Activated CD4-positive, alpha-beta T cell treated with anti-CD3 and anti-CD28 coated beads, Interleukin-2, amount 50 U/mL, for 24 hours (primary cell): ENCODE measurements at regions not wholly inside any gene's neighbourhood (a gene's known extent, or its start where the extent isn't known, plus 50 kb on each side); places are given as distances from the start of the nearest gene placed in this dataset.

Experiments
- DNase-seq, 2 donors: peaks; one replicate each; pipeline ENCODE4 v3.0.0-alpha.2; 2020; ENCODE audit warnings: low read depth in 1 of 2, low spot score in 1 of 2

DNA sequence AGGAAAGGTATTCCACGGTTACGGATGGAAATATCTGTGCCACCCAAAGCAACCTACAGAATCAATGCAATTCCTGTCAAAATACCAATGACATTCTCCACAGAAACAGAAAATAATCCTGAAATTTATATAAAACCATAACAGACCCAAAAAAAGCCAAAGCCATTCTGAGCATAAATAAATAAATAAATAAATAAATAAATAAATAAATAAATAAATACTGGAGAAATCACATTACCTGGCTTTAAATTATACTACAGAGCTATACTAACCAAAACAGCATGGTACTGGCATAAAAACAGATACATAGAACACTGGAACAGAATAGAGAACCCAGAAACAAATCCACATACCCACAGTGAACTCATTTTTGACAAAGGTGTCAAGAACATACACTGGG lies 191.9 kb upstream of the DUSP10 start:
- DNase-seq = no peak

DNA sequence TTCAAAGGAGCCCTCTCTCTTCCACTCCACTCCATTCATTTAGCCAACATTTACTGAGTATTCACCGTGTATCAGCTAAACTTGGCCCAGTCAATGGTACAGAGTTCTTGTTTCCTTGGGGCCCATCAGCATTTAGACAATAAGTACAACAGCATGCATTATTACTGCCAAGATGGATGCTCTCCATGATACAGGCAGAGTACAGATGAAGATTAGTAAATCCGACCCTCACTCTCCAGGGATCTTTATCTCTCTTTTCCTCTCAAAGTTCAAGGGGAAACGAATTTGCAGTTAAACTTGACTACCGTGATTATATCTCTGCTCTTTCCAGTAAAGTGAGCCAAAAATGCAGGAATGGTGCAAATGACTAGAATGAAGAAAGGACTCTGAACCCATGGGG lies 184.6 kb upstream of the DUSP10 start:
- DNase-seq = no peak

DNA sequence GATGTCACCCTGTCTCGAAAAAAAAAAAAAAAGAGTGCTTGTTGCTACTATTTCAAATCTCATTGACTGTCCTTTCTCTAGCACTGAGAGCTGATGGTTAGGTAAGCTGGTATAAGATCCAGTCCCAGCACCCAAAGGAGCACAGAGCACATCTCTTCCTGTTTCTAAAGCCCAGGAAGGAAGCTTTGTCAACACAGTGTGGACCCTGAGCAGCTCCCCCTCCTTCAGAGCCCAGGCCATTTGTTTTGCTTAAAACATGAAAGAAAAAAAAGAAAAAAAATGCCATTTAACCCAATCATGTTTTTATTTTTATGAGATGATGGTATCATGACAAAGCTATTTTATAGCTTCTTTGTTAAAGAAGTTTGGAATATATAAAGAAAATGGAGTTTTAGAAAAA lies 184.1 kb upstream of the DUSP10 start:
- DNase-seq = no peak

DNA sequence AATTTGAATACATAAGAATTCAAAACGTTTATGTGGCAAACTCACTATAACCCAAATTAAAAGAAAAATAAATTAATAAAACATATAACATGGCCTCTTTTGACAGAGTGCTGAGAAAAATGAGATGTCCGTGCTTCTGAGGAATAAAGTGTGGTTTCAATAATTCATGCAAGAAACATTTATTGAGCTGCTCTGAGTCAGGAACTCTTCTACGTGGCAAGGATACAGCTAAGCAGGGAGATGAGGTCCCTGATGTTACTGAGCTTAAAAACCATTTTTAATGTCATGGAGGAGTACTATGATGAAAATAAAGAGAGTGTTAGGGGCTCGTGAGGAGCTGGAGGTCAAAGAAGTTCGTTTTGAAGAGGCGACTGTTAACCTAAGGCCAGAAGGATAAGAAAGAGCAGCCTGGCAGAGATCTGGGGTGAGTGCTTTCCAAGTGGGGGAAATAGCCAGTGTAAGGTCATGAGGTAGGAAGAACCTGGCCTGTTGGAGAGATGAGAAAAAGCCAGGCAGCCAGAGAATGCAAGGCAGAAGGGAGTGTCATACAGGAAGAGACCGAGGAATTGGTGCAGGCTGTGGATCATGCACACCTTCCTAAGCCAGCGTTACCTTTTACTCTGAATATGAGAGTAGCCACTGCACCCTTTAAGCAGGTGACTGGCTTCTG lies 182.2 kb upstream of the DUSP10 start:
- no peak for DNase-seq

DNA sequence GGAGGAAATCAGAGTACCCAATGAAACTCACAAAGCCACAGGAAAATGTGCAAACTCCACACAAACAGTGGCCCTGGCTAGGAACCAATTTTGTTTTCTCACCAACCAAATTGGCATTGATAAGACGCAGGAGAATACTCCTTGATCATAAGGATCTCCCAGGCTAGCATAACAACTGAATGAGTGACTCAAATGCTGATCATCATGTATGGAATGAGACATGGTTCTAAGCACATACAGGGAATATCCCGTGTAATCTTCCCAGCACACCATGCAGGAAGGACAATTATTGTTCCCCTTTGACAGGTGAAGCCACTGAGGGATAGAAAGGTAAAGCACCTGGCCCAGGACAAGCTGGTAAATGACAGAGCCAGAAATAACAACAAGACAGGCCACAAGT lies 180.0 kb upstream of the DUSP10 start:
- DNase-seq = no peak

DNA sequence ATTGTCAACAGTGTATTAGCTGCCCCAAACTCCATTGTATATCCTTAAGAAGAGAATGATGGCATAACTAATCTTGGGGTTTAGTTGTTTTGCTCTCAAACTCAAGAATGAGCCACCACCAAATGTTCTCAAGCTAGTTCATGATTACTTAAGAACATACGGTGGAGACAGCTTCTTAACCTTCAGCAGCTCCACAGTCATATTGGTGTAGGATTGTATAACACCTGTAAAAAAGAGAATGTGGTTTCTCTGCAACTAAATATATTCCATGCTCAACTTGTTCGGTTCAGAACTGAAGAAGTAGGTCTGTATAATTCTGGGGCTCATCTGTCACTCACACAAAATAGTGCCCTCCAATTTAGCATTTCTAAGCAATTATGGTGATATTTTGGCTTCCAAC lies 177.9 kb upstream of the DUSP10 start:
- DNase-seq = no peak

DNA sequence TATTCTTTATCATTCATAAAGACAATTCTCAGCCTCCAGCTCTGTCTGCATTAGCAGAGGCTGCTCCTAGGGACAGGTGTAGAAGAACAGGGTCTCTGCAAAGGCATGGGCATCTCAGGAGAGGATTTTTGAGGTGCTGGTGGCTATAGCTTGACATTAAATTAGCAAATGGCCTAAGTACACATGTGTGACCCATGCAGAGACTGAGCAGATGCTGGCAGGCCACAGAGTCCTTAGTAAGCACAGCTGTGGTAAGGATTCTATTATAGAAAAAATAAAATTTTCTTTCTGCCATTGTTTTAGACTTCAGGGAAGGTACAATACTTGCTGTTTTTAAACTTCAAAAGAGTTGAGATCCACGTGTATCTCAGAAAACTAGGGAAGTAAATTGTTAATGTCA lies 177.5 kb upstream of the DUSP10 start:
- DNase-seq = no peak

DNA sequence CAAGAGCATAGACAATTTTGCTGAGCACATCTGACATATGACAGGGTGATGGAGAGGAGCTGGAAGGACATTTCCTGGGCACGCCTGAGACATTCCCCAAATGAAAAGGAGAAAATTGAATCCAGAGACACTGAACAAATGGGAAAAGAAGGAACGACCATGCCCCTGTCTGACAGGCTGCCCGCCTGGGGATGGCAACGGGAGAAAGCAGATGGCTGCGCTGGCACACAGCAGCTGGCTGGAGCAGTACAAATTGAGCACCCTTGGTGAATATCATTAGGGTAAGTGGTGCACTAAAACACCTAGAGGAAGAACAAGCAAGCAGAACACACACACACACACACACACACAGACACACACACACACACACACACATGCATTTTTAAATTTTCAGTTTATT lies 174.3 kb upstream of the DUSP10 start:
- no peak for DNase-seq

DNA sequence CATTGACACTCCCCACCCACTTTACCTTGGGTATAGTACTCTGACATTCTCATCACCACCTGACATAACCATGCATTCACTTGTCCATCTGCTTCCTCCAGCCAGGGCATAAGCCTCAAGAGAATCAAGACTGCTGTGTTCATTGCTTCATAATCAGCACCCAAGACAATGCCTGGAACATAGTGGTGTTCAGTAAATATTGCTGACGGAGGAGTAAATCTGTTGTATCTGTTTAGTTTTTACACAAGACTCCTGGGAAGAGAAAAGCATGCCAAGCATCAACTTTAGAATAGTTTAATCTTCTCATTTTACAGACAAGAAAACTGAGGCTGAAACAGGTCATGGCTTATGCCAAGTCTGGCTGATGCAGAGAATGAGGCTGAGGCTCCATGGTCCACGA lies 173.9 kb upstream of the DUSP10 start:
- no peak for DNase-seq

DNA sequence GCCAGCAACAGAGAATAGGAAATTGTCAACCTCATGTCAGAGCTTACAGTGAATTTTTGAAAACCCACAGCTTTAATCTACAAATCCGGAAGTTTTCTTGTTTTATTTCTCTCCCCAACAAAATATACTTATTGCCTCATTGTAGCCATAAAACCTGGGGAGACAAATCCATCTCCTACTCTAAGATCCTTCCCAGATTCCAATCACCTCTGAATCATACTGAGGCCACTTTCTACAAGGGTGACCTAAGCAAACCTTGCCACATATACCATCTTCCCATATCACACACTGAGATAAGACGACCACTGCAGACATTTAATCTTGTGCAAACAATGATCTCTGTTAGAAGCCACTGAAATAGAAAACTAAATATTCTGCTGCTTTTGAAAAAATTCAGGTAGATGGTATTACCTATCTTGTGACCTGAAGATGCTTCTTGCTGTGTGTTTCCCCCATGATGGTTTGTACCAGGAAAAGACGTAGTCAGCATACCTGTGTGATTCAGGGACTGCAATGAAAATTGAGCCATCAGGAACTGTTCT lies 171.5 kb upstream of the DUSP10 start:
- DNase-seq = no peak

DNA sequence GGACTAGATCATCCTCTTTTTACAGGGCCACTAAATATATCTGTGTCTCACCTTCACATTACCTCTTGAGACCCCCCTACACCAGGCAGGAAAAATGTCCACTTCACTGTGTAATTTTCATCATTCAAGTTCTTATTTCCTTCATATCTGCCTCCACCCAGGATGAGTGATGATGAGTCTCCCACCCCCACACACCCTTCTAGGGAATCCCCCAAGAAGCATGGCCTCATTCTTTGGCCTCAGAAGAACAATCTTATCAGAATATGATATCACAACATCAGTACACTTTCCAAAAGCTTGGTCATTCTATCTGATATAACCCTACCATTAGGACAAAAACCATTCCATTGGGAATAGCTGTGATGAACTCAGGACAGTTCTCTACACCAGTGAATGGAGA lies 170.3 kb upstream of the DUSP10 start:
- DNase-seq = no peak

DNA sequence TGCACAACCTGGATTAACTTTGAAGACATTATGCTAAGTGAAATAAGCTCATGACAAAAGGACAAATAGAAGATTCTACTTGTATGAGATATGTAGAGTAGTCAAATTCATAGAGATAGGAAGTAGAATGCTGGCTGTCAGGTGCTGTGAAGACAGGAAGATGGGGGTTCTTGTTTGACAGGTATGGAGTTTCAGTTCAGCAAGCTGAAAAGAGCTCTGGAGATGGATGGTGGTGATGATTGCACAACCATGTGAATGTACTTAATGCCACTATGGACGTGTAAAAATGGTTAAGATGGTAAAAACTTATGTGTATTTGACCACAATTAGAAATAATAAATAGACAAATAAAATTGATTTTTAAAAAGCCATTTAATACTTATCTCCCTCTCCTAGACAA lies 169.8 kb upstream of the DUSP10 start:
- no peak for DNase-seq

DNA sequence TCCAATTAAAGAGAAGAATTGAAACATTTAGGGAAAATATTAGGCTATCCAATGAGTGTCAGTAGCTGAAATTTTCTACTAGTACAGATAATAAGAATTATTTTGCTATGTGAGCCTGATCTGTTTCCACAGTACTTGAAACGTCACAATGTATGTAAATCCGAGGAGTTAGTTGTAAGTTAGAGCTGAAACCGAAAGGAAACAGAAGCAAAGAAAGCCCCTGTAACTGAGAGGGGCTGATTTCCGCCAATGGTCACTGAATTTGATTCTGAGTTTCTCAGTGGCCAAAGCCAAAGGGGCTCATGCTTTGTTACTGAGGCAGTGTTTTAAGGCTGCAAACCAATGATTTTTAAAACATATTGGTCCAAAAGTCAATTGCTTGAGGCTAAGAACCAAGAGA lies 168.3 kb upstream of the DUSP10 start:
- DNase-seq = no peak

DNA sequence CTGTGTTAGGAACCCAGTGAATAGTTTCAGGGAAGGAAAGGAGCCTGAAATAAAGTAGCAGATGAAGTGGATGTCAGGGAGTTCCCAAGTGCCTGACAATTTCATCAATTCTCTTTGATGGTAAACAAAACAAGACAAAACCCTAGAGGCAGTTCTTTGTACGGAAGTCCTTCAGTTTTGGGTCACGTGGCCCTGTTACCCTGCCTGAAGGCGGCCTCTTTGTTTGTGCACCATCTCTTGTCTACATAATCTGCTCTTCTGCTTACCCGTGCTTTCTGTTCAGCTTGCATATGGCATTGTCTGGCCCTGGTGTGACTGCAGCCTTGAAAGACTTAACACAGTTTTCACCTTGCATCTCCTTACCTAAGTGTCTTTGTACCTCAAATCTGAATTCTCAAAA lies 166.7 kb upstream of the DUSP10 start:
- no peak for DNase-seq

DNA sequence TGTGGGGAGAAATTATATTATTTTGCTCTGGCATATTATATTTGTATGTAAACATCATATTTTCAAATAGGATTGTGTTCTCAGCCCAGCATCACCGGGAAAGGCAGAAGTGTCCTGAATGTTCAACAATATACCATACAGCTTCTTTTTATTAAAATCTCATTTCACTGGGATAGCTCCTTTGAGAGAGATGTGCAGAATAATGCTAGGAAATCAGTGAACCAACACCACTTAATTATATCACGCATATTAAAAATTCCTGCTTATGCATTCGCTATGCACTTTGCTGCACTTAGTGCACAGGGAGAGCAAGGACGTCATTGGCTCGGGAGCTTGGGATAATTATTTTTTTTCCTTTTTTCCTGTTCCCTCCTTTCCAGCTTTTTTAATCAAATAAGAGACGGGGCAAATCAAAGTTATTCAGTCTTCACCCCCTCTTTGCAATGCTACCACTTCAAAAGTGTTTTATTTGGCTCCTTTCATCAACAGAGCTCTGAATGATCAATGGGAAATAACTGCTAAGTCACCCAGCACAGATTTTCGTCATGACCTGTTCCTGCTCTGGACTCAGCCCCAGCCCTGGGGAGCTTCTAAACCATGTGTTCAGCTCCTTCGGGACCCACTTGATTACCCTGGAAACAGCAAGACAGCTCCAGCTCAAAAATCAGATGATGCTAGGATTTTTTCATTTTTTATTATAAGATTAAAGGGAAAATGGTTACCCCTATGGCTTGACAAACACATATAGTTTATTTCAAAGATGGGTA lies 165.5 kb upstream of the DUSP10 start:
- DNase-seq = no peak

DNA sequence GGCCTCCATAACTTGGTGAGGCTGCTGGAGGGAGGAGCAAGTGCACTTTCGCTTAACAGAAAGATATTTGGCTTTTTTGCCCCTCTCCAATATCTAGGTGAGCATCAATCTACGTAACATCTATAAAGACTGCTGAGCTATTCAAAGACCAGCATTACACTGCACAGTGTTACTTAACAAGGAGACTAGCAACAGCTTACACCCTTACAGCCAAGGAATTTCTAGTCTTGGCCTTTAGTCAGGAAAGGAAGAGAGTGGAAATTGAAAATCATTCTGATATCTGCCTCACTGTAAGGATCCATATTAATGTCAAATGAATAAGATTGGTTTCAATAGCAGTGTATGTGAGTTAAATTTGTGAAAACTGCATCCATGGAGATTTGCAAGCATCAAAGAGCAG lies 163.9 kb upstream of the DUSP10 start:
- DNase-seq = no peak

DNA sequence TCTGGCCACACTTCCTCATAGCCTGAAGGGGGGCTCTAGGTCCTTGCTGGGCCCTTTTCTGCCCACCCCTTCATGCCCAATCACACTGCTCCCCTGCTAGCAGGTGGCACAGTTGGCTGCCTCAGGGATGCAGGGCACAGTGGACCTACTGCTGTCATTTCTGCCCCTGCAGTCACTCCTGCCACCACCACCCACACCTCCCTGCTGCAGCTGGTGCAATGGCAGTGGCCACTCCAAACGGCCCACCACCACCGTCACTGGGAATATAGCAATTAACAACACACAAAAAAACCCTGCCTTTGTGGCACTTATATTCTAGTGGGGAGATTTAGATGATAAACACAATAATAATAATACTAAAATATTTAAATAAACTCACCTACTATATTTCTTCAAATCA lies 162.4 kb upstream of the DUSP10 start:
- DNase-seq = no peak

DNA sequence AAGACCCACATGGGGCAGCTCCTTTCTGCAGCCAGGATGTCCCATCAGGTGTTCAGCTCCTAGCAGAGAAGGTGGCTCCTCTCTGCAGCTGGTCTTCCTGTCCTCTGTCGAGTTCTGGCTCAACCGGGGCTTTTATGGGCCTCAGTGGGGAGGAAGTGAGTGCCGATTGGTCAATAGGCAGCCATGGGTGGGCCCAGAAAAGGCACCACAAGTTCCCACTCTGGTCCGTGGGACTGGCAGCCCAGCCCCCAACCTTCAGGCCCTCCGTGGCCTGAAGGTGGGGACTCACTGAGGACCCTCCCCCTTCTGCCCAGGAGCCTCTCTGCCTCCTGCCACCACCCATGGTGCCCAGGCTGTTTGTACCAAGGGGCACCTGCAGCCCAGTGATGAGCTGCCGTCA lies 161.7 kb upstream of the DUSP10 start:
- no peak for DNase-seq

DNA sequence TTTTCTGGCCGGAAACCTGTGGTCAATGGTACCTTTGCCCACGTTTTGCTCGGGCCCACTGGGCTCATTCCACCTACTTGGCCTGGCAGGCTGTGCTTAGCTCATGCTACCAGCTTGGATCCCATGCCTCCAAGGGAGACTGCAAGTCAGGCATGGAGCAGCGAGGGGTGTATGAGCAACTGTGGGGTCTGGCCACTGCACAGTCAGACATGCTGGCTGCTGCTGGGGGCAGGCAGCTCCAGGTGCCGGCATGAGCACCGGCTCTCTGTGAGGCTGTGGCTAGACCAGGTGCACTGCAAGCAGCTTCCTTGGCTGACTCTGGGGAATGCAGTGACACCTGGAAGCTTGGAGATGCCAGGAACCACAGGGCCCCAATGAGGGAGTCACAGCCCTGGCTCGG lies 161.1 kb upstream of the DUSP10 start:
- DNase-seq = no peak

DNA sequence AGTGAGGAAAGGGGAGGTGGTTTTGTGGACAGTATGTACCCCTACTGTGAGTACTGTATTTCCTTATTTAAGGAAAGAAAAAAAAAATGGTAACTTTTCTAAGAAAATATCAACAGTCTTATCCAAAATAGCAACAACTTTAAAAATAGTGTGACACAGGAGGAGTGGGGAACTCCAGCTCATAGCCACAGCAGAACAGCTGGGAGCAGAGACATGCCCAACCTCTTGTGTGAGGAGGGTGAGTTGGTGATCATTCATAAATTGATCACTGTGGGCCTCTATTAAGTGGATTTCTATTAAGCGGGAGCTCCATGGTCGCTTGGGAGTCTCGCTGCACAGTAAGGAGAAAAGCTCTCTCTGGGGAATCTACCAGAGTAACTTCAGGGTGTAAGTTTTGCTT lies 158.8 kb upstream of the DUSP10 start:
- no peak for DNase-seq

DNA sequence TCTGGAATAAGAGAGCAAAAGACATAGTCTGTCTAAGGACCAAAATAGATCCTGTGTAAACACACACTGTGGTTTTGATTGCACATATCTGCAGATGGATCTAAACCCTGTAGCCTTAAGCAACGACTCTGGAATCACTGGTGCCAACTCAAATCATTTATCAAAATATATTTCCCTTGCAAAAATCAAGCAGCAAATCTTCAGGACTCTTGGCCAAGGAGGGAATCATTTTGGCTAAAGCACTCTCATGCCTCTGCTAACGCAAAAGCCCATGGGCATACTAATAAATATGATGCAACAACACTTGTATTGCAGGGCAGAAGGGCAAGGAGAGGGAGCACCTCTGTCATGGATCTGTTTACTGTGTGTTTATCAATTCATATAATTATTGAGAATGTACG lies 155.4 kb upstream of the DUSP10 start:
- DNase-seq = no peak

DNA sequence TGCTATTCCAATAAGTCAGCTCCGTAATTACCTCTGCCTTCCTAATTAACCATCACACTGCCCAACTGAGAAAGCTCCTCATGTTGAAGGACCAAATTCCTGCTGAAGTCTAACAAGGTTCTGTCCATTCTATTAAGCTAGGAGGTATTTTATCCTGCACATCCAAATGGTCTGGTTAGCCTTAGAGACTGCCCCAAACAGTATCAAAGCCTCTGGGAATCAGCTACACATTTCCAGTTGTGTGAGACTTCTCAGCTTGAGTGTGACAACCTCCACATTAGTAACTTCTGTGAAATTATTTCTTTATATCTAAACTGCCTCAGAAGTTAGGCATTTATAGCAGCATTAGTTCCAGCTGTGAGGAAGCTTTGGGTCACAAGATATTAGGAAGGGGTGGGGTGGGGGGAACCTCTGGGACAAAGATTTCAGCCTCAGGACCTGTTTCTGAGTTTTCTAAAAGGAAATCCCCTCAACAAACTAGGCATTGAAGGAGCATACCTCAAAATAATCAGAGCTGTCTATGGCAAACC lies 150.5 kb upstream of the DUSP10 start:
- no peak for DNase-seq

DNA sequence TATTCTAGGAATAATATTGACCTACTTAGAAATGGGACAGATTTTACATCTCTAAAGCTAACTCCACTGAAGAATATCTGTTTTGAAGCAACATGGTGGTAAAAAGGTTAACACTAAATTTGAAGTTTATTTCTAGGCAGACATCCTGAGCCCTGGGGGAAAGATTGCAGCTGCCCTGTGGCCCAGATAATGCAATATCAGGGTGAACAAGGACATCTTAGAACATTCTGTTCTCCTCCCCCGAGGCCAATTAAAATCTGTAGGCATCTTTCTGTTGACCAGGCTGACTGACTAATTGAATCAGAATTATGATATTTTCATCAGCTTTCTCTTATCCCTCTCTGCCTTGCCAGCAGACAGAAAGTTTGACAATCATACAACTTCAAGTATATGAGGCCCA lies 149.8 kb upstream of the DUSP10 start:
- DNase-seq = no peak
